GM12878 (cell line): ENCODE measurements at regions not wholly inside any gene's neighbourhood (a gene's known extent, or its start where the extent isn't known, plus 50 kb on each side); places are given as distances from the start of the nearest gene placed in this dataset.

ENCODE experiments used
- ATAC-seq: fragments of 200-7000 bp; cut with Tn5 transposase; 3 replicates; pipeline ENCODE4 v1.9.1; 2020; ENCODE audit warnings: mild to moderate bottlenecking, moderate library complexity
- BruUV-seq: library from RNA; stranded (reverse); fragments of 400-500 nt; replicated peaks from 2 replicates; lab custom pipeline; 2021; lab: Mats Ljungman, UMichigan
- CTCF ChIA-PET: fragments of 300-600 bp; sonication (Branson Sonifier 250); formaldehyde crosslinking; extraction: SDS; loops from one replicate; lab custom pipeline; 2021; ENCODE audit warnings: inconsistent platforms; lab: Yijun Ruan, JAX
- POLR2A ChIA-PET: fragments of 350-600 bp; formaldehyde crosslinking; extraction: SDS; loops from one replicate; lab custom pipeline; 2021; ENCODE audit warnings: inconsistent platforms; lab: Charles Lee
- RAD21 ChIA-PET: fragments of 300-600 bp; sonication (Branson Sonifier 250); formaldehyde crosslinking; loops from one replicate; lab custom pipeline; 2023; ENCODE audit warnings: antibody characterized with exemption; ENCODE audit not compliant: unreplicated experiment; lab: Charles Lee
- SMC1A ChIA-PET: fragments of 300-600 bp; sonication (Branson Sonifier 250); formaldehyde crosslinking; loops from one replicate; lab custom pipeline; 2023; ENCODE audit not compliant: unreplicated experiment, uncharacterized antibody; lab: Charles Lee
- DNase-seq: peaks from one replicate; pipeline ENCODE4 v3.0.0-alpha.2; 2011; ENCODE audit warnings: low read depth, low spot score
- FAIRE-seq: peaks from 3 replicates; lab custom pipeline; 2011; peaks lifted over from hg19 to GRCh38; lab: Jason Lieb, UNC
- H2AFZ ChIP-seq: 2 replicates; pipeline ENCODE4 v1.6.0; 2011; ENCODE audit warnings: low read depth, low read length, control low read depth; ENCODE audit not compliant: control insufficient read depth
- H3K27ac ChIP-seq: 2 replicates; pipeline ENCODE4 v1.5.1; 2011; ENCODE audit warnings: control low read depth; ENCODE audit not compliant: control insufficient read depth, insufficient read depth
- H3K27me3 ChIP-seq, 2 experiments: replicated peaks in 1 of 2; 2 replicates each; pipeline versions ENCODE4 v1.6.0 to v1.6.1; 2011; ENCODE audit warnings: low read length in 1 of 2; ENCODE audit not compliant: control insufficient read depth in 2 of 2, insufficient read depth in 2 of 2
- H3K36me3 ChIP-seq, 2 experiments: 2 replicates each; pipeline ENCODE4 v1.5.1; 2011; ENCODE audit warnings: low read length in 1 of 2; ENCODE audit not compliant: control insufficient read depth in 2 of 2, insufficient read depth in 2 of 2
- H3K4me1 ChIP-seq: 2 replicates; pipeline ENCODE4 v1.6.1; 2011; ENCODE audit warnings: mild to moderate bottlenecking, low read length, moderate library complexity, mixed read lengths; ENCODE audit not compliant: control insufficient read depth, insufficient read depth
- H3K4me2 ChIP-seq: 2 replicates; pipeline ENCODE4 v1.6.0; 2011; ENCODE audit warnings: control low read depth; ENCODE audit not compliant: control insufficient read depth, insufficient read depth
- H3K4me3 ChIP-seq: fragments of 200-600 bp; sonication (generic); 2 replicates; pipeline ENCODE4 v1.5.1; 2016
- H3K79me2 ChIP-seq: 2 replicates; pipeline ENCODE4 v1.6.0; 2011; ENCODE audit warnings: low read length; ENCODE audit not compliant: control insufficient read depth, insufficient read depth
- H3K9ac ChIP-seq: 2 replicates; pipeline ENCODE4 v1.8.0; 2011; ENCODE audit warnings: low read length, control low read depth, mixed read lengths; ENCODE audit not compliant: control insufficient read depth, insufficient read depth
- H3K9me3 ChIP-seq: replicated peaks from 3 replicates; pipeline ENCODE4 v1.5.1; 2011; ENCODE audit warnings: mild to moderate bottlenecking, low read length; ENCODE audit not compliant: control insufficient read depth, insufficient read depth
- H4K20me1 ChIP-seq: 2 replicates; pipeline ENCODE4 v1.6.0; 2011; ENCODE audit not compliant: control insufficient read depth, insufficient read depth
- BACH1 ChIP-seq: fragments of 450-650 bp; IDR thresholded peaks from 2 replicates; pipeline ENCODE4 v1.6.1; 2017; ENCODE audit warnings: mild to moderate bottlenecking, borderline replicate concordance
- BHLHE40 ChIP-seq, 2 experiments: fragments of 450-650 bp in 1 of 2; IDR thresholded peaks; 2 replicates each; pipeline ENCODE4 v1.6.1; 2011 to 2017; ENCODE audit warnings: low read depth in 2 of 2, borderline replicate concordance in 1 of 2, improper control_type of control experiment in 1 of 2, low read length in 1 of 2, mild to moderate bottlenecking in 1 of 2
- CBX3 ChIP-seq: fragments of 200-600 bp; sonication (generic); IDR thresholded peaks from 2 replicates; pipeline ENCODE4 v1.6.1; 2016; ENCODE audit warnings: low read depth, borderline replicate concordance
- CUX1 ChIP-seq: IDR thresholded peaks from 2 replicates; pipeline ENCODE4 v1.6.1; 2012; ENCODE audit warnings: improper control_type of control experiment, low read depth, low read length; ENCODE audit not compliant: insufficient replicate concordance
- EED ChIP-seq: sonication (generic); IDR thresholded peaks from 2 replicates; pipeline ENCODE4 v1.6.1; 2016; ENCODE audit warnings: antibody characterized with exemption, low read depth
- ESRRA ChIP-seq: IDR thresholded peaks from 2 replicates; pipeline ENCODE4 v1.6.1; 2012; ENCODE audit warnings: mild to moderate bottlenecking, low read length, improper control_type of control experiment
- MEF2A ChIP-seq: IDR thresholded peaks from 2 replicates; pipeline ENCODE4 v1.6.1; 2011; ENCODE audit warnings: low read depth, mild to moderate bottlenecking, low read length, moderate library complexity; ENCODE audit not compliant: insufficient read depth
- PAX8 ChIP-seq: fragments of 450-650 bp; IDR thresholded peaks from 2 replicates; pipeline ENCODE4 v1.6.1; 2017; ENCODE audit warnings: mild to moderate bottlenecking, moderate library complexity
- RBBP5 ChIP-seq: fragments of 200-600 bp; sonication (generic); conservative IDR thresholded peaks from 2 replicates; pipeline ENCODE4 v1.6.1; 2016
- SMAD1 ChIP-seq: fragments of 450-650 bp; IDR thresholded peaks from 2 replicates; pipeline ENCODE4 v1.6.1; 2018; ENCODE audit warnings: mild to moderate bottlenecking, low read depth; ENCODE audit not compliant: partially characterized antibody
- SMAD5 ChIP-seq: IDR thresholded peaks from 2 replicates; pipeline ENCODE4 v1.6.1; 2016; ENCODE audit warnings: antibody characterized with exemption, low read depth
- SRF ChIP-seq, 2 experiments: IDR thresholded peaks; 2 replicates each; pipeline ENCODE4 v1.6.1; 2011; ENCODE audit warnings: low read depth in 2 of 2, low read length in 2 of 2, mild to moderate bottlenecking in 1 of 2, moderate library complexity in 1 of 2
- ZNF687 ChIP-seq: fragments of 450-650 bp; IDR thresholded peaks from 2 replicates; pipeline ENCODE4 v1.6.1; 2017; ENCODE audit warnings: mild to moderate bottlenecking, moderate library complexity
- WGBS: methylation state at CpG from one replicate; pipeline ENCODE4 v1.1.6; 2016; ENCODE audit warnings: low lambda C conversion rate; ENCODE audit not compliant: insufficient replicate concordance, insufficient coverage; ENCODE audit errors: missing lambda C conversion rate; 5-methylcytosine and 5-hydroxymethylcytosine counted together
- in situ Hi-C: fragments of 300-500 bp; cut with MboI; formaldehyde crosslinking; loops from 9 replicates; pipeline ENCODE4 v1.14.3; 2018; ENCODE audit warnings: mixed read lengths
- intact Hi-C: fragments of 100-400 bp; cut with micrococcal nuclease; formaldehyde crosslinking; loops from one replicate; pipeline ENCODE4 v1.14.2; 2022; ENCODE audit not compliant: unreplicated experiment

DNA sequence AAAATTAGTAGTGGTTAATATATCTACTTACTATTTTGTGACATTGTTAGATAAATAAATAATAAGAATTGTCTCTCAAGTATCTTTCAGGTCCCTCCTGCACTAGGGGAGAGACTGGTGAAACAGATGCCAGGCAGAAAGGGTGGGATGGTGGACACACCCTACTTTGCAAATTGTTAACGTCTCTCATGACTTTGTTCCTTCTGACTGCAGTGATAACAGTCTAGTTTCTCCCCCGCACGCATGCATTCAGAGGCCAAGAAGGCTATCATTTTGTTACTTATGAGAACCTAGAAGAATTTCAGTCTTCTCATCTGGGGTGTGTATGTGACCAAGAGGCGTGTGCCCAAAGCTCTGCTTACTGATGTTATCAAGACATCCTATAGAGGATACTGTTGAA is 152.3 kb downstream of the EDN1 start (continued):
- TF ChIP-seq RBBP5 (no peak), CUX1 (no peak)
- TF ChIP-seq, all 136 proteins: peak for 0

DNA sequence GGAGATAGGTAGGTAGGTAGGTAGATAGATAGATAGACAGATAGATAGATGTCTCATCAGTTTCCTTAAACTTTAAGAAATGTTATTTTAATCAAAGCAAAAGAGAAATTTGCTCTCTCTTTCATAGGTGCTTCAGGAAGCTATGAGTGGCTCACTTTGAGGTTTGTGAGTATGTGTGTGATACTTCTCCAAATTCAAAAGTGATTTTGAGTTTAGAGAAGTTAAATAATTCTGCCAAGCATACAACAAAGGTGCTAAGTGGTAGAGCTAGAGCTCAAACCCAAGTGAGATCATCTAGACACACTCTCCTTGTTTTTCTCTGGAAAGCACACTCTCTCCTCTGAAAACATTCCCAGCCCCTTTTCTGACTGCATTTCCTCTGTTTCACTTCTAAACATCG is 156.2 kb downstream of the EDN1 start:
- Histone ChIP-seq H3K9me3 (no peaks in the 10 kb centered on the region), H3K4me1 (no peaks in the 10 kb centered on the region), H3K79me2 (no peaks in the 10 kb centered on the region), H3K27me3 (no peaks in the 10 kb centered on the region), H3K36me3 (no peaks in the 10 kb centered on the region), H4K20me1 (no peaks in the 10 kb centered on the region), H2AFZ (no peak overlapping the region), H3K27ac (no peak overlapping the region), H3K4me3 (no peak overlapping the region), H3K9ac (no peak overlapping the region), H3K4me2 (no peak overlapping the region)
- ChIA-PET CTCF (no interaction called here), RAD21 (interaction anchor here (0.5 kb wide), 1 partner anchor 35 kb away, joined by 4 read pairs; no protein-coding TSS in a partner anchor), SMC1A (interaction anchor here (0.7 to 0.9 kb wide), 2 partner anchors 114 to 162 kb away, joined by 3 read pairs; no protein-coding TSS in a partner anchor), POLR2A (no interaction called here)
- ATAC-seq: no peak
- no peak for DNase-seq
- in situ Hi-C loops (no loop called here), intact Hi-C loops (no loop called here)
- no TSS peak for BruUV-seq
- WGBS: 7% methylated on average over 1 of the region's 1 CpG
- FAIRE-seq: no peak
- TF ChIP-seq SMAD1: no peak
- no peak for TF ChIP-seq PAX8
- TF ChIP-seq EED: no peak
- TF ChIP-seq MEF2A: no peak
- no peak for TF ChIP-seq CBX3
- TF ChIP-seq ESRRA: no peak
- no peak for TF ChIP-seq BACH1
- no peak for TF ChIP-seq SMAD5
- no peak for TF ChIP-seq SRF (IDR thresholded peaks at IDR 0.05; ENCODE audit: low read depth in 2 of 2, low read length in 2 of 2)
- no peak for TF ChIP-seq ZNF687
- TF ChIP-seq BHLHE40 (IDR thresholded peaks at IDR 0.05; ENCODE audit: borderline replicate concordance in 1 of 2, low read depth in 2 of 2, low read length in 1 of 2): no peak
